Prostate gland (tissue), 2 donors: ENCODE measurements at regions not wholly inside any gene's neighbourhood (a gene's known extent, or its start where the extent isn't known, plus 50 kb on each side); places are given as distances from the start of the nearest gene placed in this dataset.
A peak's percentile ranks its signal among the peaks of the same experiment; 100 is the strongest.

ENCODE experiments used
- CTCF ChIP-seq, 4 experiments: fragments of 200-600 bp in 2 of 4; fragments of 450-650 bp in 2 of 4; sonication (generic) in 2 of 4; IDR thresholded peaks; 1 replicate in 3 of 4; 2 replicates in 1 of 4; pipeline ENCODE4 v1.5.1; 2016 to 2019; ENCODE audit warnings: antibody characterized with exemption in 4 of 4, mild to moderate bottlenecking in 2 of 4, moderate library complexity in 2 of 4
- POLR2A ChIP-seq: fragments of 450-650 bp; IDR thresholded peaks from one replicate; pipeline ENCODE4 v1.6.1; 2016; ENCODE audit warnings: antibody characterized with exemption, mild to moderate bottlenecking
- POLR2AphosphoS5 ChIP-seq: sonication (generic); formaldehyde crosslinking; IDR thresholded peaks from one replicate; pipeline ENCODE4 v1.6.1; 2017; ENCODE audit warnings: antibody characterized with exemption

DNA sequence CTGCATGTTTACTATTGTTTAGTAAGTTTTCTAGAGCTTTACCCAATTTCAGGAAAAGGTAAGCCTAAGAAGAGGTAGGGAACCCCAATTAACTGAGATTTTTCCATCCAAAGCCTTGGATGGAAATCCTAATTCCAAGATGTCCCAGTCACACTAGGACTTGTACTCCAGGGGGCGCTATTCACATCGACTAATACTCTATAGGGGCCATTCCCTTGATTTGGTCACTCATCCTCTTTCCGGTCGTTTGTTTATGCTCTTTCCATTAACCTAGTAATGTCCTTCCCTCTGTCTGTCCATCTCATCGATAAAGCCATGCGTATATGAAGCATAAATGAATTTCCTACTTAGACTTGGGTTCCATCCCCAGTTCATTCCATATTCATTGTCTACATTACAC lies 80.8 kb upstream of the FUCA2 start:
- TF ChIP-seq CTCF (IDR thresholded peaks at IDR 0.05) (peak in 2 of 4 experiments; percentile 7 to 21), POLR2A (no peak), POLR2AphosphoS5 (no peak)
